Hepatocyte (in vitro differentiated cells): ENCODE measurements at regions not wholly inside any gene's neighbourhood (a gene's known extent, or its start where the extent isn't known, plus 50 kb on each side); places are given as distances from the start of the nearest gene placed in this dataset.

Experiments used
- DNase-seq: peaks from one replicate; pipeline ENCODE4 v3.0.0-alpha.2; 2016; ENCODE audit warnings: low spot score
- H2AFZ ChIP-seq: fragments of 200-600 bp; sonication (generic); 2 replicates; pipeline ENCODE4 v1.6.0; 2016; ENCODE audit warnings: antibody characterized with exemption, mild to moderate bottlenecking
- H3K27ac ChIP-seq: fragments of 200-600 bp; sonication (generic); 2 replicates; pipeline ENCODE4 v1.5.1; 2016; ENCODE audit warnings: mild to moderate bottlenecking
- H3K27me3 ChIP-seq: fragments of 200-600 bp; sonication (generic); 2 replicates; pipeline ENCODE4 v1.6.1; 2016
- H3K36me3 ChIP-seq: fragments of 200-600 bp; sonication (generic); replicated peaks from 2 replicates; pipeline ENCODE4 v1.5.1; 2016; ENCODE audit warnings: low read depth; ENCODE audit not compliant: insufficient read depth
- H3K4me1 ChIP-seq: fragments of 200-600 bp; sonication (generic); 2 replicates; pipeline ENCODE4 v1.5.1; 2016; ENCODE audit warnings: mild to moderate bottlenecking, moderate library complexity; ENCODE audit not compliant: insufficient read depth
- H3K4me2 ChIP-seq: fragments of 200-600 bp; sonication (generic); 2 replicates; pipeline ENCODE4 v1.6.0; 2016
- H3K4me3 ChIP-seq: fragments of 200-600 bp; sonication (generic); 2 replicates; pipeline ENCODE4 v1.5.1; 2016; ENCODE audit warnings: mild to moderate bottlenecking
- H3K79me2 ChIP-seq: fragments of 200-600 bp; sonication (generic); 2 replicates; pipeline ENCODE4 v1.6.0; 2017; ENCODE audit warnings: mild to moderate bottlenecking
- H3K9me2 ChIP-seq: fragments of 200-600 bp; sonication (generic); replicated peaks from 2 replicates; pipeline ENCODE4 v1.6.0; 2017; ENCODE audit warnings: mild to moderate bottlenecking; ENCODE audit not compliant: insufficient read depth
- H3K9me3 ChIP-seq: fragments of 200-600 bp; sonication (generic); 2 replicates; pipeline ENCODE4 v1.5.1; 2016; ENCODE audit warnings: low read depth, mild to moderate bottlenecking
- H4K20me1 ChIP-seq: fragments of 200-600 bp; sonication (generic); 2 replicates; pipeline ENCODE4 v1.6.0; 2016; ENCODE audit warnings: mild to moderate bottlenecking; ENCODE audit not compliant: insufficient read depth, poor library complexity, severe bottlenecking
- CTCF ChIP-seq: fragments of 200-600 bp; sonication (generic); IDR thresholded peaks from 2 replicates; pipeline ENCODE4 v1.5.1; 2016; ENCODE audit warnings: antibody characterized with exemption, mild to moderate bottlenecking; ENCODE audit not compliant: poor library complexity
- EZH2 ChIP-seq: fragments of 200-600 bp; sonication (generic); IDR thresholded peaks from 2 replicates; pipeline ENCODE4 v1.6.1; 2016; ENCODE audit warnings: antibody characterized with exemption, mild to moderate bottlenecking, borderline replicate concordance
- EZH2phosphoT487 ChIP-seq: fragments of 200-600 bp; sonication (generic); IDR thresholded peaks from one replicate; pipeline ENCODE4 v1.6.1; 2018; ENCODE audit warnings: antibody characterized with exemption, mild to moderate bottlenecking, low read depth, moderate library complexity; ENCODE audit not compliant: unreplicated experiment, severe bottlenecking
- WGBS: methylation state at CpG from one replicate; pipeline ENCODE4 v1.1.6; 2016; ENCODE audit warnings: low lambda C conversion rate; ENCODE audit errors: missing lambda C conversion rate; 5-methylcytosine and 5-hydroxymethylcytosine counted together

DNA sequence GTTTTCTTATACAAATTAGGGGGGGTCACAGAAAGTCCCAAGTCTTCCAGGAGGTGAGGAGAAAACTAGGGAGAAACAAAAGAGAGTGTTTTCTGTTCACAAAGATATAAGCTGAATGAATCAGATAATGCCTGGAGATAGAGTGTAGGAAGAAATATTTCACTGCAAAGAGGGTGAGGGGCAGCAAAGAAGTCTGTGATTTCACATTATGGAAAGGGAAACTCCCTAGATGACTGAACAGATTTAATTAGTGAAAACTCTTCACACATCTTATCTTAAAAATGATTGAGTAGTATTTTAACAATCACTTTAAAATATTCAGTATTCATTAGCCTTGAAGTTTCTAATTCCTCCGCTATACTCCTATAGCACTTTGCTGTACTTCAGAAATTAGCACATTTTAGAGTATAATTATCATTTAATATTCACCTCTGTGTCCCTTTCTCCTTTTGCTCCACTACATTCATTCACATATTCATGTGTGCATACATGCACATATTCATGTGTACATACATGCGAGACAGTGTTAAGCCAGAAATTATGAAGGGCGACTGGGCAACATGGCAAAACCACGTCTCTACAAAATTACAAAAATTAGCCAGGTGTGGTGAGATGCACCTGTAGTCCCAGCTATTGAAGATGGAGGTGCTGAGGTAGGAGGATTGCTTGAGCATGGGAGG is 332.2 kb downstream of the HTR1A start:
- no peaks in the 10 kb centered on the region for H3K27me3 ChIP-seq
- no peak overlapping the region for H3K4me2 ChIP-seq
- no peak overlapping the region for H3K4me3 ChIP-seq
- no peaks in the 10 kb centered on the region for H3K9me2 ChIP-seq
- H2AFZ ChIP-seq: no peak overlapping the region
- no peaks in the 10 kb centered on the region for H3K36me3 ChIP-seq
- H4K20me1 ChIP-seq: no peaks in the 10 kb centered on the region
- H3K4me1 ChIP-seq: no peaks in the 10 kb centered on the region
- WGBS: 94% methylated on average over 4 of the region's 4 CpGs
- DNase-seq: no peak
- H3K9me3 ChIP-seq: no peaks in the 10 kb centered on the region
- TF ChIP-seq CTCF (no peak), EZH2 (no peak), EZH2phosphoT487 (no peak)
- no peak overlapping the region for H3K27ac ChIP-seq
- no peaks in the 10 kb centered on the region for H3K79me2 ChIP-seq

DNA sequence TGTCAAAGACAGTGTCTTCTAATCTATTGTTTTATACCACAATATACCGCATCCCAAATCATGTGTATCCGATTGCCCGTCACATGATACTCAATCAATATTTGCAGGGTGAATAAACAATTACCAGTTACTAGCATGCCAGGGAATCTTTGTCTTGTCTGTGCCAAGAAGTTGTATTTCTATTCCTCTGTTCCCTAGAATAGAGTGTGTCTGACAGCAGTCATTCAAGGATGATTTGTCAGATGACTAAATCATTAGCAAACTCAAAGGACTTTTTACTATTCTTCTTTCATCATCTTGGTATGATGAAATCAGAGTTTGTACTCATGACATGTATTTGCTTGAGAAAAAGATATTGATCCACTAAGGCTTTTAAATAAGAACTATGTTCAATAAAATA is 348.8 kb downstream of the HTR1A start:
- Histone ChIP-seq H3K27me3 (no peaks in the 10 kb centered on the region), H3K27ac (no peak overlapping the region), H3K4me2 (no peak overlapping the region), H3K36me3 (no peaks in the 10 kb centered on the region), H3K4me3 (no peak overlapping the region), H3K9me3 (no peaks in the 10 kb centered on the region), H4K20me1 (no peaks in the 10 kb centered on the region), H2AFZ (no peak overlapping the region), H3K9me2 (no peaks in the 10 kb centered on the region), H3K79me2 (no peaks in the 10 kb centered on the region), H3K4me1 (no peaks in the 10 kb centered on the region)
- TF ChIP-seq EZH2phosphoT487: no peak
- TF ChIP-seq CTCF: no peak
- TF ChIP-seq EZH2: no peak
- no peak for DNase-seq
- 94% methylated on average over 3 of the region's 3 CpGs for WGBS

DNA sequence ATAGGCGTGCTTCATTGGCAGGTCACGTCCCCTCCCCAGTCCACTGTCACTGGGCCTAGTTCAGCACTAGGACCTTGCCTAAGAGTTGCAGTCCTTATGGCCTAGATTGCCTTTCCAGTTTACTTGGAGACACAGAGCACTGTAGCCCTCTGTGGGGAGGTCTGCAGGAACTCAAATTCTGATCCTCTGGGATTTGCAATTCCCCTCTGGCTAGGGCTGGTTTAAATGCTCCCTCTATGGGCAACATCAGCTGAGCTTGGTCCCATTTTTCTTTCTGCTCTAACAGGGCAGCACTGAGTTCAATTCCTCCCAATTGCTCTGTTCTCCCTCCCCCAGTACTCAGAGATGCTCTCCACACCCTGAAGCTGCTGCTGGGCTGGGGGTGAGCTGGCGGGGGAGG is 358.2 kb downstream of the HTR1A start:
- no peak for DNase-seq
- Histone ChIP-seq H3K9me3 (no peaks in the 10 kb centered on the region), H4K20me1 (no peaks in the 10 kb centered on the region), H3K27me3 (no peaks in the 10 kb centered on the region), H3K27ac (no peak overlapping the region), H2AFZ (no peak overlapping the region), H3K36me3 (no peaks in the 10 kb centered on the region), H3K4me1 (no peaks in the 10 kb centered on the region), H3K79me2 (no peaks in the 10 kb centered on the region), H3K4me3 (no peak overlapping the region), H3K9me2 (no peaks in the 10 kb centered on the region), H3K4me2 (no peak overlapping the region)
- WGBS: 82% methylated on average over 3 of the region's 3 CpGs
- TF ChIP-seq EZH2 (no peak), EZH2phosphoT487 (no peak), CTCF (no peak)

DNA sequence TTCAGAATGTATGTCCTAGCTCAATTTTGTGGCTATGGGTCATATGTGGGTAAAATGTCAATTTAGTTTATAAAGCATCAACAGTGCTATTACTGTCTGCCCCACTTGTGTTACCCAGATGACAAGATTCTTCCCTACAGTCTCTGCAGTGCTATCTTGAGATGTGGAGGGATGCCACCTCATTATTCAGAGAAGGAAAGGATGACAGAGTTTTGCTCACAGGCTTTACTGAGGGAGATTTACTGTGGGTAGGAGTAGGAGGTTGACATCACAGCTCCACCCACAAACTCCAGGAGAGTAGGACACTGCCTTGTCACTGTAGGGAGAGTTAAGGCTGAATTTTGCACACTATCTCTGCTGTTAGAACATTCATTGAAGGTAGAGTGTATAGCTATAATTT is 359.3 kb downstream of the HTR1A start:
- no peaks in the 10 kb centered on the region for H3K9me2 ChIP-seq
- H3K79me2 ChIP-seq: no peaks in the 10 kb centered on the region
- H3K36me3 ChIP-seq: no peaks in the 10 kb centered on the region
- no peaks in the 10 kb centered on the region for H3K9me3 ChIP-seq
- no peaks in the 10 kb centered on the region for H3K4me1 ChIP-seq
- no peaks in the 10 kb centered on the region for H3K27me3 ChIP-seq
- H3K4me3 ChIP-seq: no peak overlapping the region
- DNase-seq: no peak
- H4K20me1 ChIP-seq: no peaks in the 10 kb centered on the region
- no peak overlapping the region for H2AFZ ChIP-seq
- TF ChIP-seq EZH2phosphoT487 (no peak), EZH2 (no peak), CTCF (no peak)
- no peak overlapping the region for H3K4me2 ChIP-seq
- no peak overlapping the region for H3K27ac ChIP-seq
